T-helper 1 cell treated with Interleukin-12 subunit alpha and Interleukin-12 subunit beta and Interleukin-4 antibody, amounts not matched to agents 30 μg/mL and 1 μg/mL, for 36 hours (primary cell): ENCODE measurements at regions not wholly inside any gene's neighbourhood (a gene's known extent, or its start where the extent isn't known, plus 50 kb on each side); places are given as distances from the start of the nearest gene placed in this dataset.

Source experiments
- H3K27ac Mint-ChIP-seq: one replicate; pipeline ENCODE4 v1.8.0; 2021; ENCODE audit warnings: mild to moderate bottlenecking, mixed read lengths
- H3K27me3 Mint-ChIP-seq: one replicate; pipeline ENCODE4 v1.8.0; 2021; ENCODE audit warnings: low read depth, mixed read lengths
- H3K36me3 Mint-ChIP-seq: one replicate; pipeline ENCODE4 v1.8.0; 2021; ENCODE audit warnings: low read depth, mixed read lengths
- H3K4me1 Mint-ChIP-seq: one replicate; pipeline ENCODE4 v1.8.0; 2021; ENCODE audit warnings: low read depth, mixed read lengths
- H3K4me3 Mint-ChIP-seq: one replicate; pipeline ENCODE4 v1.8.0; 2021; ENCODE audit warnings: mild to moderate bottlenecking, moderate library complexity, mixed read lengths
- H3K9me3 Mint-ChIP-seq: one replicate; pipeline ENCODE4 v1.8.0; 2021; ENCODE audit warnings: mixed read lengths

DNA sequence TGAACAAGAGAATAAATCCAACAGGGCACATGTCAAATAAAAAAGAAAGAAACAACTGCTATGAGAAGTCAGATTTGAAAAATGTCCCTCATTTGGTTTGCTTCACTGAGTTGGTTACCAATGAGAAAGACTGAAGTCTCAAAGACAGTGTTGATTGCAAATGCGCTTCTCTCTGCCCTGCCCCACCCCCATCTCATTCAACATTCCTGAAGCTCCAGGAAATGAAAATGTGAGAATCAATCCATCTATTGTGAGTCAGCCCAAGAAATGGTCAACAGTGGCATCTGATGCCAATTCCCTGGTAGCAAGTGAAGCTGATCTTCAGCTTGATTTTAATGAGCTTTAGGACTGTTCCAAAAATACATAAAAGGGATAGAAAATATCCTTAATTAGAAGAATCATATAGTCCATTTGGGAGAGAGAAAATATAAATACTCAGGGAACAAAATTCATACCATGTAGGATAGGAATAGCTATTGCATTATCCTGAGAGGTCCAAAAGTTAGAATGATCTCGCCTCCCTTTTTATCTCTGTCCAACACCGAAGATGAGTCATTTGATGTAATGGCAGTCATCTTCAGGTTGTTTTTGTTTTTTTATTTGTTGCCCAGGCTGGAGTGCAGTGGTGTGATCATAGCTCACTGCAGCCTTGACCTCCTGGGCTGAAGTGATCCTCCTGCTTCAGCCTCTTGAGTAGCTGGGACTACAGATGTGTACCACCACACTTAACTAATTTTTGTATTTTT, 200.3 kb upstream of the UMPS start:
- H3K36me3 Mint-ChIP-seq: no peaks in the 10 kb centered on the region
- H3K27me3 Mint-ChIP-seq: peaks cover 22% of the 10 kb centered on the region
- H3K4me1 Mint-ChIP-seq: no peaks in the 10 kb centered on the region
- no peaks in the 10 kb centered on the region for H3K9me3 Mint-ChIP-seq
- H3K4me3 Mint-ChIP-seq: no peak overlapping the region
- H3K27ac Mint-ChIP-seq: no peak overlapping the region

DNA sequence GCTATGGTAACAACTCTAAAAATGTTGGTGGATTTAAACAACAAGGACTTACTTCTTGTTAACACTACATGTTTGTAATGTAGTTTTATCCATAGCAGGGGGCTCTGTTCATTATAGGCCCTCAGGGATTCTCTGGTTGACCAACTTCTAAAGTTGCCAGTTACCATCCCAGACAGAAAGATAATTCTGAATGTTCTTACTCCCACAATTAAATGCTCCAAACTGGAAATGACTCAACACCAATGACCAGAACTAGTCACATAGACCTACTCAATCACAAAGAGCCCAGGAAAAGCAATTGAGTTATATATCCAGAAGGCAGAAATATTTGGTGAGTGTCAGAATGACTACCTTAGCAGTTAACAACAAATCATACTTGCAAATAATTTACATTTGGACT, 199.3 kb upstream of the UMPS start:
- Mint-ChIP-seq H3K36me3 (no peaks in the 10 kb centered on the region), H3K4me3 (no peak overlapping the region), H3K27me3 (peaks cover 22% of the 10 kb centered on the region), H3K9me3 (no peaks in the 10 kb centered on the region), H3K27ac (no peak overlapping the region), H3K4me1 (no peaks in the 10 kb centered on the region)

DNA sequence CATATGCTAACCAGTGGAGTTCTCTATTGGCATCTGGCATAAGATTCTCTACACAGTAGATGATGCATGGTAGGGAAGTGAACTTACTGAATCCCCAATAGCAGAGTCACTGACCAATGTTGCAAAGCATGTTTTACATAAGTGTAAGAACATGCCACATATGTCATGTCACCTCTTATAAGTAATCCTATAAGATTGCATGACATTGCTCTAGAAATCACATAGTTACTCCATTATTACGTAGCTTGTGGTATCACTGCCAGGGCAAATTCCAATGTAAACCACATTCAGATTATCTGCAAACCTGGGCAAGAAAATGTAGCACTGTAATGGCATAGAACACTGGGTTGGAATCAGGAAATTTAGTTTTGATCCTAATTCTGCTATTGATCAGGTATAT, 198.2 kb upstream of the UMPS start:
- peaks cover 22% of the 10 kb centered on the region for H3K27me3 Mint-ChIP-seq
- H3K36me3 Mint-ChIP-seq: no peaks in the 10 kb centered on the region
- no peaks in the 10 kb centered on the region for H3K9me3 Mint-ChIP-seq
- H3K4me1 Mint-ChIP-seq: no peaks in the 10 kb centered on the region
- no peak overlapping the region for H3K4me3 Mint-ChIP-seq
- H3K27ac Mint-ChIP-seq: no peak overlapping the region

DNA sequence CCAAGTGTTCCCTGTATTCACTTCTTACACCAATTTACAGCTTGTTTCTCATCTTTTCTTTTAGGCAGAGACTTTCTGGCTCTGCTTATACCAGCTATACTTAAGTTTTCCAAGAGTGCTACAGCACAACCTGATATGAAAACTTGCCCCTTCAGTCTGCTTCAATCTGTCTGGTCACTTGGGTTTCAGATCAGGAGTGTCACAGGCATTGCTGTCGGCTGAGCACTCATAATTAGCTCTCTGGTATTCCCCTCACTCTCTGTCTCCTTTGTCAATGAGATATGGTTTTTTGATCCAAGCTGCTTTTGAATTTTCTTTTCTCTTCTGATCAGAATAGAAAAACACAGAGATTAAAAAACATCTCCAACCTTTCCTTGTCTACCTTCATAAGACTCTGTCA, 194.9 kb upstream of the UMPS start:
- Mint-ChIP-seq H3K4me3 (no peak overlapping the region), H3K9me3 (no peaks in the 10 kb centered on the region), H3K27me3 (peaks cover 15% of the 10 kb centered on the region), H3K36me3 (no peaks in the 10 kb centered on the region), H3K4me1 (no peaks in the 10 kb centered on the region), H3K27ac (no peak overlapping the region)

DNA sequence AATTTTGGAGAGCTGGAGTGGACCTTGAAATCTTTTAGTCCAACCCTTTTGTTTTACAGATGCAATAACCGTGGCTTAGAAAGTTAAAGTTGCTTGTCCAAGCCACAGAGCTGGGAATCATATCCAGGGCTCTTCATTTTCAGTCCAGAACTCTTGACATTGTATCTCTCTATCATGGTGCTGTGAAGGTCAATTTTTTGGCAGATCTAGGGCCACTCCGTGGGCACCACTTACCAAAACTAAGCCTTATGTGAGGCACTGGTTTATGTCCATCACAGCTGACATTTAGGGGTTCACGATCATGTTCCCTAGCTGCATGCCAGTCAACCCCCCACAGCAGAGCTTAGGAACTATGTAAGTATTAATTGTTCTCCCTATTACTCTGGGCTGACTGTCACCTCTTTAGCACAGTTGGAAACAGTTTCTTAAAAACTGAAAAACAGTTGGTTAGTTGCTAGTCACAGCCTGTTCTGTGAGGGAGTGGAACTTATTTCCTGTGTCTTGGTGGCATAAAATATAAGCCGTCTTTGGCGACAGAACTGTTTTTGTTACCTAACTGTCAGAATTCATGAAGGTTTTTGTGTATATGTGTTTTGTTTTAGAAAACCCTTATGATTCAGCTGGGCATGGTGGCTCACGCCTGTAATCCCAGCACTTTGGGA, 189.6 kb upstream of the UMPS start:
- Mint-ChIP-seq H3K4me1 (no peaks in the 10 kb centered on the region), H3K4me3 (no peak overlapping the region), H3K36me3 (no peaks in the 10 kb centered on the region), H3K27ac (no peak overlapping the region), H3K9me3 (no peaks in the 10 kb centered on the region), H3K27me3 (peaks cover 9% of the 10 kb centered on the region)

DNA sequence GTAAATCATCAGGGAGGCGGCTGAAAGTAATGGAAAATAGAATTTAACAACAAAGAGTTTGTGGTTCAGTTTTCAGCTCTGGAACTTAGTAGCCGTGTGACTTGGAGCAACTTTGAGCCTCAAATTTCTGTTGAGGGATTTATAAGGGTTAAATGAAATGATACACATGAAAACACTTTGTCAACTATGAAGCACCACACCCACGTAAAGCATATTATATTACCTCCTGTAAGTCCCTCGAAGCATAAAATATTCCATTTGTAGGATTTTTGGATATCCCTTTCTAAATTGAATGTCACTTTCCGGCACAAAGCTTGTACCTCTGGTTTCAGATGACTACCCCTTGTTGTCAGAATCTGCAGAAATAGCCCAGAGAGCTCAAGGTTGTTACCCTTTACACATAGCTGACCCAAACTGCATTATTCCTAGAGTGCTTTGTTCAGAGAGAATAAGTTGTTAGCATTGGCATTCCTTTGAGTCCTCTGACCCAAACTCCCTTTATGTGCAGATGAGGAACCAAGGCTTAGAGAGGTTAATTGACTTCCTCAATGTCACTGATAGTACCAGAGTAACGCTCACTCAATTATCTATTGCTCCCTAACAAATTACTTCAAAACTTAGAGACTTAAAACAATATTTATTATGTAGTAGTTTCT, 187.9 kb upstream of the UMPS start:
- no peaks in the 10 kb centered on the region for H3K36me3 Mint-ChIP-seq
- peaks cover 17% of the 10 kb centered on the region for H3K27me3 Mint-ChIP-seq
- no peak overlapping the region for H3K4me3 Mint-ChIP-seq
- H3K27ac Mint-ChIP-seq: no peak overlapping the region
- H3K4me1 Mint-ChIP-seq: no peaks in the 10 kb centered on the region
- no peaks in the 10 kb centered on the region for H3K9me3 Mint-ChIP-seq

DNA sequence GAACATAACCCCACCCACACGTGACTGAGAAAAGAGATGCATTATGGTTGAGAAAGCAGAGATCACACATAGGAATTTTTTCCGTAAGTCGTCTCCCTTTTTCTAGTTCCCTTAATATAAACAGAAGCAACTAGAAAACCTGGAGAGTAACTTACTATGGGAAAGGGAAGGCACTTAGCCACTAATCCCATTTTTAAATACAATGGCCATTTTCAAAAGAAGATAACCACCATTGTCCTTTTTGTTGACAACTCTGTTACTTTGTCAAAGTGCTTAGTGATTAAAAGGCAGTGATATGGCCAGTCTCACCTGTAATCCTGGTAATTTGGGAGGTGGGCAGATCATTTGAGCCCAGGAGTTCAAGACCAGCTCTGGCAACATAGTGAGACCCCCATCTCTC, 184.4 kb upstream of the UMPS start:
- Mint-ChIP-seq H3K4me1 (no peaks in the 10 kb centered on the region), H3K9me3 (no peaks in the 10 kb centered on the region), H3K4me3 (no peak overlapping the region), H3K27ac (no peak overlapping the region), H3K27me3 (peaks cover 44% of the 10 kb centered on the region), H3K36me3 (no peaks in the 10 kb centered on the region)

DNA sequence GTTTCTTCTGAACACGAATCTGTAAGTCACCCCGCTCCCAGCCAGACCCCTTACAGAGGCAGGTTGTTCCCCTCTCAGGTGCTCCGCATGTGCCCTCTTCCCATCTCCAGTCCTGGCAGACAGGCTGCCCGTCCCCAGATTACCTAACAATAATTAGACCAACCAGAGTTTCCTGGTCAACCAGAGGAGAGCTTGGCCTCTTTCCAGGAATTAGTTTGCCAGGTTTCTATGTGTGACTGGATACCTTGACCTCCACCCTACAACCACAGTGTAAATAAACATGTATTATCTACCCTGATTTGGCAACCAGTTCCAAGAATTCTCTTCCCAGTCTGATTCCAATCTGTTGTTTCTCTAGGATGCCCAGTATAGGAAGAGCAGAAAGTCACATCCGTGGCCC, 178.0 kb upstream of the UMPS start:
- peaks cover 5% of the 10 kb centered on the region for H3K4me1 Mint-ChIP-seq
- H3K9me3 Mint-ChIP-seq: no peaks in the 10 kb centered on the region
- no peak overlapping the region for H3K4me3 Mint-ChIP-seq
- H3K27me3 Mint-ChIP-seq: peaks cover 69% of the 10 kb centered on the region
- no peaks in the 10 kb centered on the region for H3K36me3 Mint-ChIP-seq
- no peak overlapping the region for H3K27ac Mint-ChIP-seq

DNA sequence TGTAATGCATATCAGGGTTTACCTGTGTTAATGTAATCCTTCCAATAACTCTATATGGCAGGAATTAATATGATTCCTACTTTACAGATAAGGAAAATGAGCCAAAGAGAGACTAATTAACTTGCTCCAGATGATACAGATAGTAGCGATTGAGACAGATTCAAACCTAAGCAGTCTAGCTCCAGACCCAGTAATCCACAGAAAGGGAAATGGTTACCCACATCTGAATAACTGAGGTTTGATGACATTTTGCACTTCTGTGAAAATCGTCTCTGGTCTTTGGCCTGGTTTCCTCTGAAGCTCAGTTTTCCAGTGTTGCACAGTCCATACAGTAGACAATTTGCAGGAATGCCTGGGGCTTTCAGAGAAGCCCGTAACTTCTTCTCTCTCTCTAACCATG, 177.1 kb upstream of the UMPS start:
- H3K27me3 Mint-ChIP-seq: peaks cover 71% of the 10 kb centered on the region
- no peaks in the 10 kb centered on the region for H3K36me3 Mint-ChIP-seq
- no peak overlapping the region for H3K27ac Mint-ChIP-seq
- H3K9me3 Mint-ChIP-seq: no peaks in the 10 kb centered on the region
- peaks cover 5% of the 10 kb centered on the region for H3K4me1 Mint-ChIP-seq
- no peak overlapping the region for H3K4me3 Mint-ChIP-seq

DNA sequence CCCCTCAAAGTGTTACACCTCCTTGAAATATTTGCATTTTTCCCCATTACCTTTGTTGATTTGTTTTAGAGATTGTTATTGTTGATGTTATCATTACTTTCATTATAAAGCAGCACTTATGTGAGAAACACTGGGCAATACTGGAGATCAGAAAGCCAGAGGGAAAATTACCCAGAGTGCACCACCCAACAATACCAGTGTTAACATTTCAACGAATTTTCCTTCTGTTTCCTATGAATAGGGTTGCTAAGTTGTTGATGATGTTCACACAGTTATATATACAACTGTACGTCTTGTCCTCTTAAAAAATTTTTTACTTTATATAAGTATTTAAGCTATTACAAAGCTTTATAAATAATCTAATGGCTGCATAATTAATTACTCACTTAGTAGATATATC, 173.6 kb upstream of the UMPS start:
- Mint-ChIP-seq H3K9me3 (no peaks in the 10 kb centered on the region), H3K4me3 (no peak overlapping the region), H3K4me1 (peaks cover 5% of the 10 kb centered on the region), H3K36me3 (no peaks in the 10 kb centered on the region), H3K27me3 (peaks cover 70% of the 10 kb centered on the region), H3K27ac (no peak overlapping the region)

DNA sequence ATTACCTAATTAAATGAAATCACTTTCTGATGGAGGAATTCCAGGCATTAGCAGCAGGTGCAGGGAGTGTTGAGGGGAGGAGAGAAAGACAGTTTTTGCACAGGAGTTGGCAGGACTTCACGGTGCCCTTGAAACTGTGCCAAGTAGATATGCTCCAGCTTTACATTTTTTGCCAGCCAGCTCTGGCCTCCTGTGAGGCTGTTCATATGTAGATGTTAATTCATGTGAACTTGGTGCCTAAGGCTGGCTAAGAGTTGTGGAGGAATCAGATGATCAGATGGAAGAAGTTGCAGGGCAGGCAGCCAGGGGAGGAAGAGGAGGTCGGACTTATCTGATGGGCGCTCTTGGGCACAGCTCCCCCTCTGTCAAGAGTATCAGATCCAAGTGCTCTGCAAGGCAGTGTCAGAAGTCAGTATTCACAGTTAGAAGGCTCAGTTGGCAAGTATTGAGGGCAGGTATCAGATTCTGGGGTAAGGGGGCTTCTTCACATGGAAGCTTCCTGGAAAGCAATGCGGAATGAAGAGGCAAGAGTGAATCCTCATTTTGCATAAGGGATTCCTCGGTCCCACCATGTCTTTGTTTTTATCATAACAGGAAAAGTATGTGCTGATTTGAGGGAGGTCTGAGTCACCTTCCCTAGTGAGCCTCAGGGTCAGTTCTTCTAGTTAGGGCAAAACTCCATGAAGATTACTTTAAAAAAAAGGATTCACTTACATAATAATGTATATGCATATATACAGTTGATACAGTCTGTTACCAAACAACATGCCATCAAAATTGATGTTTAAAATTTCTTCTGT, 172.6 kb upstream of the UMPS start:
- Mint-ChIP-seq H3K4me1 (peaks cover 5% of the 10 kb centered on the region), H3K9me3 (no peaks in the 10 kb centered on the region), H3K27ac (no peak overlapping the region), H3K4me3 (no peak overlapping the region), H3K36me3 (no peaks in the 10 kb centered on the region), H3K27me3 (peaks cover 70% of the 10 kb centered on the region)

DNA sequence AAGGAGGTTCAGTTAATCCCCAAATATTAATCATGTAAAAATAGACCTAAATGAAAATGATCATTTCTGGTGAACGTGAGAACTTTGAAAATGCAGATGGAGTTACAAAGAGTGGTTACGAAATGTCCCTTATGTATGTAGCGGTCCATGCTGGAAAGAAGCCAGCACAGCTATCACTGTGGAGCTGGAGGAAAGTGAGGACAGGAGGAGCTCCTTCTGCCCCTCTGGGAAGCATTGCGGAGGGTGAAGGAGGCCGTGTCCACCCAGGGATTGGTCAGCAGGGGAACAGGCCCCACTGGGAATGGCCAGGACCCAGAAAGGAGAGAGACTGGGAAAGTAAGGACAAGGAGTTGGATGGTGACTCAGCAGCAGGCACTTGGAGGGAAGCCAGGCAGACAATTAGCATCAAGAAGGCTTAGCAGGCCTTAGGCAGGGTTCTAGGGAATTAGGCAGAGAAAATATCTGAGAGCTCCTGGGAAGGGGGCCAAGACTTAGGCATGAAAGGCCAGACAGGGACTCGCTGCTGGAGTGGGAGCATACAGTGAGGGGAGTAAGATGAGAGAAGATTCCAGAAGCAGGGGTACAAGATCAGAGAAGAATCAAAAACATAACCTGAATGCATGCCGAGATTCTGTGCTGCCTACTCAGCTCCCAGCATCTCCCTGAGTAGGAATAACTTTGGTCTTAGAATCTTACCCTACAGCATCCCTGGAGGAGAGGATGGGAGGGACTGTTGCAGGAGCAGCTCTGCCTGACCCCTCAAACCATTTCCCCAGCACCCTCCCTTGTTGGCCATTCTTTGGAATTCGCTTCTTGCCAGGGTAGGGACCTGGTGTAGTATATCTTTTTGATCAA, 171.0 kb upstream of the UMPS start:
- Mint-ChIP-seq H3K27ac (no peak overlapping the region), H3K9me3 (no peaks in the 10 kb centered on the region), H3K4me1 (no peaks in the 10 kb centered on the region), H3K4me3 (no peak overlapping the region), H3K36me3 (no peaks in the 10 kb centered on the region), H3K27me3 (peaks cover 69% of the 10 kb centered on the region)

DNA sequence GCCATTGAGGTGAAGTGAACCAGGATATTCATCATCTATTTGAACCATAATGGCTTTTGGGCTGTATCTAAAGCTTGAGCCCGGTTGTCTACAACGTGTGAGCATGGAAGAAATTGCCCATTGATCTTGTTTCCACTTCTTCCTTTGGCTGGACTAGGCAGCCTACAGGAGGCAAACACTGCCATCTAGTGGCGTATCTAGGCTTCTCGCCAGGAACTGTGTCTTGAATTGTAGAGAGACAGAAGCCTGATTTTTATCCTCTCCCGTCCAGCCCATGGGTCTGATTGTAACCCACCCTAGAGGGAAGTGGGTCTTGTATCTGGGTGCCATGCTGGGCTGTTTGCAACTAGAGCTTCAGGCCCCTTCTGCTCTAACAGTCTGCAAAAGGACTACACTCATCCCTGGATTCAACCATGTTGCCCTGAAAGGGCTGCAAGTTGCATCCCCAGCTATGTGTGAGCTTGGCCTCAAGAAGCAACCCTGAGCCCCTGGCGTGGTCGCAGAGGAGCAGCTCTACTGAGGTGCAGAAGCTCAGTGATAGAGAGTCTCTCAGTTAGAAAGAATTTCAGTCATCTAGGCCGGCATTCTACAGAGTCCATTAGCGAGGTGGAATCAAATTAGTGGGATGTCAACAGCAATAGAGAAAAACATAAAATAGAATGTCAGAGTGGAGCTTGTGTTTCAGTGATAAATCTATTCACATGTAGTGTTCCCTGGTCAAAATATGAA, 170.2 kb upstream of the UMPS start:
- no peaks in the 10 kb centered on the region for H3K4me1 Mint-ChIP-seq
- no peaks in the 10 kb centered on the region for H3K9me3 Mint-ChIP-seq
- no peak overlapping the region for H3K27ac Mint-ChIP-seq
- H3K36me3 Mint-ChIP-seq: no peaks in the 10 kb centered on the region
- H3K27me3 Mint-ChIP-seq: peaks cover 62% of the 10 kb centered on the region
- no peak overlapping the region for H3K4me3 Mint-ChIP-seq
